Aorta (tissue), 5 donors: ENCODE measurements at regions not wholly inside any gene's neighbourhood (a gene's known extent, or its start where the extent isn't known, plus 50 kb on each side); places are given as distances from the start of the nearest gene placed in this dataset.

Experiments used
- ATAC-seq: fragments of 200-7000 bp; cut with Tn5 transposase; one replicate; pipeline ENCODE4 v1.9.1; 2022; ENCODE audit warnings: moderate library complexity; ENCODE audit not compliant: low FRiP score
- DNase-seq, 2 donors: peaks; one replicate each; pipeline ENCODE4 v3.0.0-alpha.2; 2020
- H3K27ac ChIP-seq, 2 donors: one replicate each; pipeline ENCODE4 v1.5.1; 2013; ENCODE audit warnings: low read length in 2 of 2, mild to moderate bottlenecking in 2 of 2, moderate library complexity in 2 of 2, control low read depth in 1 of 2, inconsistent platforms in 1 of 2, low read depth in 1 of 2
- H3K27me3 ChIP-seq, 2 donors: one replicate each; pipeline ENCODE4 v1.6.1; 2013; ENCODE audit warnings: control low read depth in 1 of 2, low read length in 1 of 2, mild to moderate bottlenecking in 1 of 2, moderate library complexity in 1 of 2; ENCODE audit not compliant: insufficient read depth in 2 of 2, control insufficient read depth in 1 of 2
- H3K36me3 ChIP-seq, 2 donors: one replicate each; pipeline ENCODE4 v1.6.1; 2013; ENCODE audit warnings: control low read depth in 1 of 2, low read length in 1 of 2, mild to moderate bottlenecking in 1 of 2; ENCODE audit not compliant: insufficient read depth in 2 of 2, control insufficient read depth in 1 of 2
- H3K4me1 ChIP-seq, 2 donors: one replicate each; pipeline ENCODE4 v1.6.1; 2013; ENCODE audit warnings: low read length in 2 of 2, control low read depth in 1 of 2, mild to moderate bottlenecking in 1 of 2, moderate library complexity in 1 of 2; ENCODE audit not compliant: insufficient read depth in 2 of 2, control insufficient read depth in 1 of 2
- H3K4me3 ChIP-seq, 2 donors: one replicate each; pipeline ENCODE4 v1.5.1; 2013; ENCODE audit warnings: low read length in 2 of 2, control low read depth in 1 of 2, mild to moderate bottlenecking in 1 of 2
- H3K9me3 ChIP-seq: one replicate; pipeline ENCODE4 v1.6.1; 2013; ENCODE audit warnings: mild to moderate bottlenecking, low read length; ENCODE audit not compliant: control insufficient read depth
- WGBS, 2 donors: extraction: QIAGEN DNeasy Blood & Tissue Kit; methylation state at CpG; one replicate each; pipeline ENCODE4 v1.1.7; 2013; 5-methylcytosine and 5-hydroxymethylcytosine counted together
- intact Hi-C, 2 donors: fragments of 100-400 bp; cut with DNase I; formaldehyde crosslinking; loops; one replicate each; pipeline versions ENCODE4 v1.14.2 to v1.15.0; 2022
- donor health status: healthy with polysubstance abuse.
- donor health status: Bipolar disorder and iron deficiency.
- donor health status: DM: no; HTN: no; CAD: no.
- donor health status: DM: no; HTN: no; CAD: no.
- donor health status: DM: yes; HTN: yes; CAD: no.

DNA sequence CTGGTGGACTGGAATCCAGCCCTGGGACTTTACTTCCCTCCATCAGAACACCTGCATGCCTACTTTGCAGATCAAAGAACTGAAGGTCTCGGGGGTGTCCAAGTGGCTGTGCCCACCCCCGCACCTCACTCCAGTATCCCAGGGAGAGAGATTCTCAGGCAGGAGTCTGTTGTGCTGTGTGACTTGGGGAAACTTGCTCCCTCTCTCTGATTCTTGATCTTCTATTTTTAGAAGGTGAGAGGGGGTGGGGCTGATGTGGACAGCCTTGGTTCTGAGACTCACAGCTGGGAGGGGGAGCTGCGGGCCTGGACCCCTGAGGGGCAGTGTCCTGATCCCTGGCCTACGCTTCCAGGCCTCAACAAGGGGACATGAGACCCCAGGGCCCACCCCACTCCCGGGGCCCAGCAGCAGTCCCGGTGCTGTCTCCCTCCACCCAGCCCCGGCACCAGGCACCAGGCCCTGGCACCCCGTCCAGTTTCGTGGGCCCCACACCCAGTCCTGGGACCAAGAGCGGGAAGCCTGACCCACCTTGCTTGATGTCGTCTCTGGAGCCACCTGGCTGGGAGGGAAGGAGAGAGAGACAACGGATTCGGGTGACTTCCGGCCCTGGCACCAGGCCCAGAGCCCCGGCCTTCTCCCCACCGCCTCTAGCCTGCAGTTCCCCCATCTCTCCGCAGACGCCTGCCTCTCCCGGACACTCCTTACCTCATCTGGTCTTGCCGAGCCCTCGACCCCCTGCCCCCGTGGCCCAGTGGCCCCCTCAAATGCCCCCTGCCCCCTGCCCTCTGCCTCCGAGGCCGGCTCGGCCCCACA, 74.0 kb upstream of the SPTLC1 start:
- WGBS, 2 donors = 45 to 49% methylated on average over 21 to 25 of the region's 25 CpGs
- DNase-seq = no peak
- Histone ChIP-seq H3K27me3 (no peaks in the 10 kb centered on the region), H3K9me3 (no peaks in the 10 kb centered on the region), H3K27ac (no peak overlapping the region), H3K4me1 (no peaks in the 10 kb centered on the region), H3K36me3 (no peaks in the 10 kb centered on the region), H3K4me3 (no peak overlapping the region)
- peak; percentile 40 for ATAC-seq
- intact Hi-C loops = no loop called here

DNA sequence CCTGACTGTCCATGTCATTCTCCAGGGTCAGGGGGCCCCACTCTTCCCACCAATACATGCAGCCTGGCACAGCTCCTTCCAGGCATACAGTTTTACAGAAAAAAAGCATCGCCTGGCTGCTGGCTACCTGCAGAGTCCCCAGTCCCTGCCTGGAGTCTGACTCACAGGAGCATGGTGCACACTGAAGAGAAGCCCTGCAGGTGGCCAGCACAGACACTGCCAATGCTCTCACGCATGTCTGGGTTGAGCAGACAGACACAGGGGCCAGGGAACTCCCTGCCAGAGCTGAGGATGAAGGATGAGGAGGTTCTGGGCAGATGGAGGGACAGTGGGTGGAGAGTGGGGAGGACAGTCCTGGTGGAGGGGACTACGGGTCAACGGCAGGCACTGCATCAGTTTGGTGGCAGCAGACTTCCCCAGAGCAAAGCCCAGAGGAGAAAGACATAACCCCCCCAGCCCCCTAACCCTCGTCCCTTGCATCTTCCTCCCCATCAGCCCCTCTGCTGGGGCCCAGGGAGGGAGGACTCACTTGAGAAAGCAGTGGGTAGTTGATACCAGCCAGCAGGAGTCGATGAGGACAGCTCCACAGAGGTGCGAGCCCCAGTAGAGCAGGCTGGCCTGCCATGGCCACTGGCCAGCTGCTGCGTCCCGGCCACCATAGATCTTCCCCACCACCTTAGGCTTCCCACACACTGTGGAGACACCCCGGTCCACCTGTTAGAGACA, 72.9 kb upstream of the SPTLC1 start:
- ATAC-seq (no peak), DNase-seq (no peak)
- no peak overlapping the region for H3K27ac ChIP-seq
- H3K9me3 ChIP-seq = no peaks in the 10 kb centered on the region
- H3K27me3 ChIP-seq = no peaks in the 10 kb centered on the region
- no peaks in the 10 kb centered on the region for H3K36me3 ChIP-seq
- intact Hi-C loops = no loop called here
- no peaks in the 10 kb centered on the region for H3K4me1 ChIP-seq
- WGBS, 2 donors = 75 to 86% methylated on average over 10 of the region's 10 CpGs
- no peak overlapping the region for H3K4me3 ChIP-seq

DNA sequence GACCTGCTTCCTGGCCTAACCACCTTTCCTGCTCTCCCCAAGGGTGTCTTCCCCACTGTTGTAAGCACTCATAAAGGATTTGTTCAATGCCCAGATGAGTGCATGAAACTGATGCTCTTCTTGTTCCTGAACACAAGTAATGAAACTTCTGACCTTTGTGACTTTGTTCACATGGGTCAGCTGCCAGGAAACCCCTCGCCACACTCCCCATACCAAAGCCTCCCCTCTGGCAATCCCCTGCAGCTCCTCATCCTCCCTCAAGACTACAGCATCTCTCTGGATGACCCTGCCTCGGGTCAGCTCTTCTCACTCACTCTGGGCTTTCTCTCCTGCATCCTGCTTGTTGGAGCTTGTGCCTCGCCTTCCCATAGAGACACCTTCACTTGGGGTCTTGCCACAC, 72.2 kb upstream of the SPTLC1 start:
- H3K27ac ChIP-seq = no peak overlapping the region
- intact Hi-C loops = no loop called here
- 65 to 73% methylated on average over 3 of the region's 3 CpGs for WGBS, 2 donors
- H3K4me3 ChIP-seq = no peak overlapping the region
- DNase-seq (no peak), ATAC-seq (no peak)
- no peaks in the 10 kb centered on the region for H3K36me3 ChIP-seq
- no peaks in the 10 kb centered on the region for H3K4me1 ChIP-seq
- no peaks in the 10 kb centered on the region for H3K27me3 ChIP-seq
- no peaks in the 10 kb centered on the region for H3K9me3 ChIP-seq

DNA sequence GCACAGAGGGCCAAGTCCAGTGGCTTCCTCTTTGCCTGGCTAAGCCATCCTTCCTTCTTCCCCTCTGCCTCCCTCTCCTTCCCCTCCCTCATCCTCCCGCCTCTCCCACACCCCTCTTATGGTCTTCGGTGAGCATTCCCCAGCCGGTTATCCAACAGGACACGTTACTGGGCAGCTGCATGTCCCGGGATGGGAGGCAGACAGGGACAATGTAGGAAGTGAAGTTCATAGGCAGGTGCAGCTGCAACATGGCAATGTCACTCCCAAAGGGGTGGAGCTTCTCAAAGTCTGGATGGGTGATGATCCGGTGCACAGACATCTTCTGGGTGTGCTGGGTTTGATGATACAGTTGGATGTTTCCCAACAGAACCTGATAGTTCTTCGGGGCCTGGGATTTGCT, 71.4 kb upstream of the SPTLC1 start:
- no peak overlapping the region for H3K4me3 ChIP-seq
- H3K27ac ChIP-seq = no peak overlapping the region
- intact Hi-C loops = no loop called here
- no peak for ATAC-seq
- peaks cover 2% of the 10 kb centered on the region for H3K9me3 ChIP-seq
- H3K4me1 ChIP-seq = no peaks in the 10 kb centered on the region
- WGBS, 2 donors = 65 to 66% methylated on average over 7 of the region's 7 CpGs
- H3K36me3 ChIP-seq = no peaks in the 10 kb centered on the region
- no peak for DNase-seq
- H3K27me3 ChIP-seq = no peaks in the 10 kb centered on the region

DNA sequence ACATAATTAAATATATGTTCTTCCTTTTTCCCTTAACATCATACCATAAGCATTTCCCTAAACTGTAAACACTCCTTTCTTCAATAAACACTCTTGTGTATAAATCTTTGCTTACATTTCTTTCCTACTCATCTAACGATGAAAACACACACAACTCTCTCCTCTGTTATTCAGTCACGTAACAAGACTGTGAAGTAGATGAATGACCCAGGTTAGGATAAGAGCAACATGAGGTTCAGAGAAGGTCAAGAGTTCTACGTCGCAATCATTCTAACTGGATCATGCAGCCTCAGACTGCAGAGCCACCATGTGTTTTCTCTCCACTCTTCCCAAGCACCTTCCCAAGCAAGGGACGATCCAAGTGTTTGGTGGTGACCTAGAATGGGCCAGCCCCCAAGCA, 70.5 kb upstream of the SPTLC1 start:
- Histone ChIP-seq H3K9me3 (peaks cover 2% of the 10 kb centered on the region), H3K27ac (no peak overlapping the region), H3K27me3 (no peaks in the 10 kb centered on the region), H3K36me3 (no peaks in the 10 kb centered on the region), H3K4me1 (no peaks in the 10 kb centered on the region), H3K4me3 (no peak overlapping the region)
- no peak for DNase-seq
- intact Hi-C loops = no loop called here
- no peak for ATAC-seq
- 43 to 58% methylated on average over 5 of the region's 5 CpGs for WGBS, 2 donors

DNA sequence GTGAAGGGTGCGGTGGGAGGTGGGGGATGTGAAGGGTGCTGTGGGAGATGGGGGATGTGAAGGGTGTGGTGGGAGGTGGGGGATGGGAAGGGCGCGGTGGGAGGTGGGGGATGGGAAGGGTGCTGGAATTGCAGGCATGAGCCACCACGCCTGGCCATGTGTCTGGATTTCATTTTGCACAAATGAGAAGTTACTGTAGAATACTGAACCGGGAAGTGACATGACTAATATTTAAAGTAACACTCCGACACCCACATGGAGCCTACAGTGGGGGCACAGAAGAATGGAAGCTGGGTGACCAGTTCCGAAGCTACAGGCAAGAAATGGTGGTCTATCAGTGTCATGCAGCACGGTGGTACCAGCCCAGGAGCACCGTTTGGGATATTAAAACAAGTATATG, 69.9 kb upstream of the SPTLC1 start:
- Histone ChIP-seq H3K27ac (no peak overlapping the region), H3K9me3 (peaks cover 2% of the 10 kb centered on the region), H3K27me3 (no peaks in the 10 kb centered on the region), H3K36me3 (no peaks in the 10 kb centered on the region), H3K4me1 (no peaks in the 10 kb centered on the region), H3K4me3 (no peak overlapping the region)
- no peak for DNase-seq
- ATAC-seq = no peak
- 85 to 87% methylated on average over 9 of the region's 9 CpGs for WGBS, 2 donors
- intact Hi-C loops = no loop called here

DNA sequence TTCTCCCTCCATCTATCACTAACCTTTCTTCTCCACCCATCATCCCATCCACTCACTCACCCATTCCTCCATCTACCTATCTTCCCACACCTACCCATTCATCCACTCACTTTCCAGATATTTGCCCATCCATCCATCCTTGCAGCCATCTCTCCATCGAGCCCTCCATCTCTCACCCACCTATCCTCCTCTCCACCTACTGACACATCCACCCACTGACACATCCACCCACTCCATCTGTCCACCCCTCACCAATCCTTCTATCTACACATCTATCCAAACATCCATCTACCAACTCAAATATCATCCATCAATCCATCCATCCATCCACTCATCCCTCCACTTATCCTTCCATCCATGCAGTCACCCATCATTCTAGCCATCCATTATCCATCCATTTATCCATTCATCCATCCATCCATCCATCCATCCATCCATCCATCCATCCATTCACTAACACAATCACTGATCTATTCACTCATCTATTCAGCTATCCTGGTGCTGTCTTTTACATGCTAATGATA, 68.9 kb upstream of the SPTLC1 start:
- H3K27ac ChIP-seq = no peak overlapping the region
- H3K9me3 ChIP-seq = peaks cover 2% of the 10 kb centered on the region
- ATAC-seq (no peak), DNase-seq (no peak)
- 82 to 85% methylated on average over 1 of the region's 1 CpG for WGBS, 2 donors
- no peaks in the 10 kb centered on the region for H3K27me3 ChIP-seq
- no peaks in the 10 kb centered on the region for H3K36me3 ChIP-seq
- no peaks in the 10 kb centered on the region for H3K4me1 ChIP-seq
- no peak overlapping the region for H3K4me3 ChIP-seq
- intact Hi-C loops = no loop called here

DNA sequence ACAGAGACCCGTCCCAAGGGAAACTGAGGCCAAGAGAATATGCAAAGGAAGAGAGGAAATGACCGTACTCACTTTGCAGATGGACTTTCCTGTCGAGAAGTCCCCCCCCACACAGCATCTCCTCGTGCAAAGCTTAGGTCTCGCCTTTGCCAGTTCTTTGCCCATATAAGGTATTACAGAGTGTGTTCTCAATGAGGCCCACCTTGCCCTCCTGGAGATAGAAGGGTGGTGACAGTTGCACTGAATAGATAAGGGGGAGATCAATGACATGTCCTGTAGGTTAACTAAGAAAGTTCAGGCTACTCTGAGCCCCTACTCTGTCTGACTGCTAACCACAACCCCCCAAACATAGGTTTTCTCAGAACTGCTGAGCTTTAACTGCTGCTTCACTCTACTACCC, 68.2 kb upstream of the SPTLC1 start:
- Histone ChIP-seq H3K4me1 (no peaks in the 10 kb centered on the region), H3K9me3 (peaks cover 2% of the 10 kb centered on the region), H3K36me3 (no peaks in the 10 kb centered on the region), H3K4me3 (no peak overlapping the region), H3K27me3 (no peaks in the 10 kb centered on the region), H3K27ac (no peak overlapping the region)
- 70 to 75% methylated on average over 5 of the region's 5 CpGs for WGBS, 2 donors
- intact Hi-C loops = no loop called here
- DNase-seq = no peak
- no peak for ATAC-seq

DNA sequence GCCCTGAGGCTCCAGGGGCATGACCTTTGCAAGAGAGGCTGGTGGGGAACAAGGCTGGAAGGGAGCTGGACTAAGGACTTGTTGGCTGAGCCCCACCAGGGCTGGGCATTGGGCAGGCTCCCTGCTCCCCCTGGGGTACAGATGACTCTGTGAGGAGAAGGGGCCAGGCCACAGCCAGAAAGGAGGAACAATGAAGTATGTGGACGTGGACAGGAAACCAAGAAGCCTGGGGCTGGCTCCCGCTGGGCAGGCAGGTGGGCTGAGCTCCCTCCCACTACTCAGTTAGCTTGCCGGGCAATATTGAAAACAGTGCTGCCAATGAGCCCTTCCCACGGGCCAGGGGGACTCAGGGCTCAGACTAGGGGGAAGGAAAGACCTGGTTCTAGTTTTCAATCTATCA, 66.1 kb upstream of the SPTLC1 start:
- H3K27ac ChIP-seq = no peak overlapping the region
- no peaks in the 10 kb centered on the region for H3K4me1 ChIP-seq
- H3K4me3 ChIP-seq = no peak overlapping the region
- H3K36me3 ChIP-seq = no peaks in the 10 kb centered on the region
- no peak for DNase-seq
- intact Hi-C loops = no loop called here
- H3K9me3 ChIP-seq = peaks cover 2% of the 10 kb centered on the region
- WGBS, 2 donors = 67 to 76% methylated on average over 4 of the region's 4 CpGs
- ATAC-seq = no peak
- no peaks in the 10 kb centered on the region for H3K27me3 ChIP-seq
